ENCODE measurements at regions not wholly inside any gene's neighbourhood (a gene's known extent, or its start where the extent isn't known, plus 50 kb on each side); places are given as distances from the start of the nearest gene placed in this dataset.

GRCh38 chr6:14735956-14736486 is 509.8 kb upstream of the JARID2 start:
- in situ Hi-C loops (cut with HindIII; ENCODE audit: low pct_ligation_motif_present, low sequenced_read_pairs): no loop called here
- Histone ChIP-seq H3K27me3 (replicated peaks) (no peaks in the 10 kb centered on the region), H3K4me3 (ENCODE audit: low read depth, low read length) (no peak overlapping the region), H3K27ac (no peak overlapping the region), H3K36me3 (replicated peaks) (no peaks in the 10 kb centered on the region)
- DNase-seq: no peak
- no peak for TF ChIP-seq CTCF (IDR thresholded peaks at IDR 0.05; ENCODE audit: low read depth, low read length, missing control alignments)

GRCh38 chr6:14736554-14736953 is 509.3 kb upstream of the JARID2 start:
- in situ Hi-C loops (cut with HindIII; ENCODE audit: low pct_ligation_motif_present, low sequenced_read_pairs): no loop called here
- no peak for TF ChIP-seq CTCF (IDR thresholded peaks at IDR 0.05; ENCODE audit: low read depth, low read length, missing control alignments)
- Histone ChIP-seq H3K4me3 (ENCODE audit: low read depth, low read length) (no peak overlapping the region), H3K27ac (no peak overlapping the region), H3K36me3 (replicated peaks) (no peaks in the 10 kb centered on the region), H3K27me3 (replicated peaks) (no peaks in the 10 kb centered on the region)
- DNase-seq: no peak

- DNase-seq: no peak
- no peak for TF ChIP-seq CTCF (IDR thresholded peaks at IDR 0.05; ENCODE audit: low read depth, low read length, missing control alignments)
- in situ Hi-C loops (cut with HindIII; ENCODE audit: low pct_ligation_motif_present, low sequenced_read_pairs): no loop called here
- Histone ChIP-seq H3K4me3 (ENCODE audit: low read depth, low read length) (no peak overlapping the region), H3K27ac (no peak overlapping the region), H3K27me3 (replicated peaks) (no peaks in the 10 kb centered on the region), H3K36me3 (replicated peaks) (no peaks in the 10 kb centered on the region)
Measured at GRCh38 chr6:14738497-14738896, 507.4 kb upstream of the JARID2 start.

- in situ Hi-C loops (cut with HindIII; ENCODE audit: low pct_ligation_motif_present, low sequenced_read_pairs): no loop called here
- Histone ChIP-seq H3K4me3 (ENCODE audit: low read depth, low read length) (no peak overlapping the region), H3K27ac (no peak overlapping the region), H3K27me3 (replicated peaks) (no peaks in the 10 kb centered on the region), H3K36me3 (replicated peaks) (no peaks in the 10 kb centered on the region)
- TF ChIP-seq CTCF (IDR thresholded peaks at IDR 0.05; ENCODE audit: low read depth, low read length, missing control alignments): no peak
- no peak for DNase-seq
Measured at GRCh38 chr6:14738933-14739332, 506.9 kb upstream of the JARID2 start.

GRCh38 chr6:14739827-14740226 is 506.0 kb upstream of the JARID2 start:
- Histone ChIP-seq H3K27ac (no peak overlapping the region), H3K36me3 (replicated peaks) (no peaks in the 10 kb centered on the region), H3K4me3 (ENCODE audit: low read depth, low read length) (no peak overlapping the region), H3K27me3 (replicated peaks) (no peaks in the 10 kb centered on the region)
- DNase-seq: no peak
- TF ChIP-seq CTCF (IDR thresholded peaks at IDR 0.05; ENCODE audit: low read depth, low read length, missing control alignments): no peak
- in situ Hi-C loops (cut with HindIII; ENCODE audit: low pct_ligation_motif_present, low sequenced_read_pairs): no loop called here

GRCh38 chr6:14742171-14742570 is 503.7 kb upstream of the JARID2 start:
- H3K4me3 ChIP-seq (ENCODE audit: low read depth, low read length): no peak overlapping the region
- DNase-seq: no peak
- in situ Hi-C loops (cut with HindIII; ENCODE audit: low pct_ligation_motif_present, low sequenced_read_pairs): no loop called here
- TF ChIP-seq CTCF (IDR thresholded peaks at IDR 0.05; ENCODE audit: low read depth, low read length, missing control alignments): no peak
- H3K27ac ChIP-seq: peak overlapping the region; percentile 100
- H3K27me3 ChIP-seq (replicated peaks): no peaks in the 10 kb centered on the region
- H3K36me3 ChIP-seq (replicated peaks): no peaks in the 10 kb centered on the region
